HG03280 (cell line): ENCODE measurements at regions not wholly inside any gene's neighbourhood (a gene's known extent, or its start where the extent isn't known, plus 50 kb on each side); places are given as distances from the start of the nearest gene placed in this dataset.
"Not testable (repeated sequence)": the region's sequence is repeated elsewhere in the genome, so short reads cannot be mapped to it uniquely, and the experiment has no call there.

ENCODE experiments used
- ATAC-seq: cut with Tn5 transposase; IDR thresholded peaks from one replicate; pipeline ENCODE4 v1.9.1; 2021; ENCODE audit warnings: mild to moderate bottlenecking, moderate library complexity; ENCODE audit not compliant: unreplicated experiment

DNA sequence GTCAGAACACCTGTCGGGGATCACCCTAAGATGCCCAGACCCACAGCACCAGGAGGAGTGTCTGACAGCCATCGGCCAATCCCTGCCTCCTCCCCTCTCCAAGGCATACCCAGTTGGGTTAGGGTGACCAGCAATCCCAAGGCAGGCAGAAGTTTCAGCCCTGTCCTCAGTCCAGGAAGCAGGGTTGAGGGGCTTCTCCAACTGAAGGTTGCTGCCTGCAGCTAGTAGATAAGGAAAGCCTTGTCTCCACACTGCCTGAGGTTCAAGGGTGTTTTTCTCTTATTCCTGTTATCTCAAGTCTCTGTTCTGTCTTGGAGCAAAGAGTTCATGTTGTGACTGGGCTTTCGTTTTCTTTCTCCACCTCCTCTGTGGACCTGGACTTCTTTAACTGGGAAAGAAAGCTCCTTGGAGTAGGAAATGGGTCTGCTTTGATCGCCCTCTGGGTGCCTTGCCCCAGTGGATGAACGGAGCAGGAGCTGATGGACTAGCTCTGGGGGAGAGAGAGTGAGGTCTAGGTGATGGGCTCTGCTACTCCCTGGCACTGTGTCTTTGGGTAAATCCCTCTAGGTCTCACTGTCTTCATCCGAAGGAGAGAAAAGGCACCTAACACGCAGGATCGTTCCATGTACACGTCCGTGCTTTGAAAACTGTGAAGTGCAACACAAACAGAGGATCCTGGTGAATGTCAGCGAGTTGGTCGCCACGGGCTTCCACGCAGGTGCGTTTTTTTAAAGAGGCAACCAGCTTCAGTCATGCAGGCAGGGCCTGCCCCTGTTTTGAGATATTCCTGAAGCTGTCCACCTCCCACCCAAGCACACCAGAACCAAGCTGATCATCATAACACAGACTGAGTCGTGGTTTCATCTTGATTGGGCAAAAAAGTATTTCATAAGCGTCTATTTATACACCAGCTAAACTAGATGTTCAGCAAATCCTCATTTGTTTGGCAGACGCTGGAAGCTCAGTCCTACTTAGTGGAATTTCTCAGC is 52.5 kb upstream of the FOXN3 start:
- ATAC-seq, result no peak

DNA sequence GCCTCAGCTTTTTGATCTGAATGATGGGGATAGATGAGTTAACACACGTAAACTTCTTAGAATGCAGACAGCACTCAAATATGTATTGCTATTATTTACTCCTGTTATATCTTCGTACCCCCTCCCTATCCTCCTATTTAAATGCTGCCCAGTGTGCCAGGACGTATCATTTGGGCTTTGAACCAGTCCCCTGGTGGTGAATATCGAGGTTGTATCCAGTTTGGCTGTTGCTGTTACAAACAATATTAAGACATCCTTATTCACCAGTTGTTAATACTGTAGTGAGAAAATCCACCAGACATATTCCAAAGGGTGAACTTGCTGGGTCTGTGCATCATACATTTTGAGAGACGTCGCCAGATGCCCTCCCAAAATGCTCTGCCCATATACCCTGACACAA is 51.5 kb upstream of the FOXN3 start:
- ATAC-seq, result no peak

- not testable (repeated sequence) for ATAC-seq
Observed at GRCh38 chr14:89468030-89468429, 51.0 kb upstream of the FOXN3 start.

DNA sequence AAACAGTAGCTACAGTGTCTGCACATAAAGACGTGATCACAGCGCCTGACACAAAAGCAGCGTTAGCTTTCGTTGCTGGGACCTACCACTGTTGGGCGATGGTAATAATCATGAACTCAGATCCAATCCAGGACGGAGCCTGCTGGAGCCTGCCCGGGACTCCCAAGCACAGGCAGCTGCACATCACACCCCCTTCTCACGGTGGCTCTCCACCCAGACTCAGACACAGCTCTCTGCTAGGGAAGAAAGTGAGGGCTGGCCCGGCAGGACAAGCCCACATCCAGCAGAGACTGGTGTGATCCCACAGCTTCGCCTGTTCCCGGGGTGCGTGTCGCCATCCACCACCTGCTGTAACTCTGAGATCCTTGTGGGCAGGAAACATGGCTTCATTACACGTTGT is 49.9 kb upstream of the FOXN3 start:
- no peak for ATAC-seq
